HepG2 (cell line): ENCODE measurements at regions not wholly inside any gene's neighbourhood (a gene's known extent, or its start where the extent isn't known, plus 50 kb on each side); places are given as distances from the start of the nearest gene placed in this dataset.

Experiments
- ATAC-seq: fragments of 200-7000 bp; cut with Tn5 transposase; 3 replicates; pipeline ENCODE4 v1.9.1; 2020; ENCODE audit warnings: mild to moderate bottlenecking, moderate library complexity
- BruUV-seq: library from RNA; stranded (reverse); fragments of 400-500 nt; replicated peaks from 2 replicates; lab custom pipeline; 2021; lab: Mats Ljungman, UMichigan
- CTCF ChIA-PET: fragments of 300-600 bp; formaldehyde crosslinking; extraction: SDS; loops from one replicate; lab custom pipeline; 2021; ENCODE audit warnings: low total read pairs, inconsistent platforms, low intra/inter-chr PET ratio; lab: Yijun Ruan, JAX
- POLR2A ChIA-PET: fragments of 350-600 bp; sonication (Branson Sonifier 250); formaldehyde crosslinking; loops from one replicate; lab custom pipeline; 2020; ENCODE audit warnings: antibody characterized with exemption, inconsistent platforms; lab: Yijun Ruan, JAX
- DNase-seq: peaks from one replicate; pipeline ENCODE4 v3.0.0-alpha.2; 2015; ENCODE audit warnings: low spot score
- FAIRE-seq: peaks from 3 replicates; lab custom pipeline; 2011; peaks lifted over from hg19 to GRCh38; lab: Jason Lieb, UNC
- H2AFZ ChIP-seq: one replicate; pipeline ENCODE4 v1.6.1; 2011; ENCODE audit warnings: low read length, inconsistent platforms
- H3K27ac ChIP-seq: fragments of 300-600 bp; 3 replicates; pipeline ENCODE4 v1.8.0; 2011; ENCODE audit warnings: mixed run types, mild to moderate bottlenecking, mixed read lengths, low read length, inconsistent platforms; ENCODE audit not compliant: insufficient read depth; ENCODE audit errors: extremely low read length
- H3K27me3 ChIP-seq, 2 experiments: fragments of 200-600 bp in 1 of 2; 2 replicates in 1 of 2; 3 replicates in 1 of 2; pipeline versions ENCODE4 v1.6.0 to v1.8.0; 2011; ENCODE audit warnings: low read length in 2 of 2, mild to moderate bottlenecking in 2 of 2, moderate library complexity in 2 of 2, inconsistent platforms in 1 of 2; ENCODE audit not compliant: insufficient read depth in 2 of 2, control insufficient read depth in 1 of 2
- H3K36me3 ChIP-seq, 2 experiments: fragments of 200-600 bp in 1 of 2; replicated peaks in 1 of 2; 2 replicates in 1 of 2; 3 replicates in 1 of 2; pipeline versions ENCODE4 v1.5.1 to v1.8.0; 2011; ENCODE audit warnings: low read length in 2 of 2, inconsistent platforms in 1 of 2; ENCODE audit not compliant: insufficient read depth in 2 of 2, control insufficient read depth in 1 of 2
- H3K4me1 ChIP-seq: 2 replicates; pipeline ENCODE4 v1.5.1; 2012; ENCODE audit warnings: low read length, inconsistent platforms; ENCODE audit not compliant: insufficient read depth
- H3K4me2 ChIP-seq: 2 replicates; pipeline ENCODE4 v1.6.0; 2011; ENCODE audit warnings: low read depth, low read length, inconsistent platforms
- H3K4me3 ChIP-seq, 3 experiments: fragments of 200-600 bp in 1 of 3; sonication (generic), shearing (Covaris generic) in 1 of 3; replicated peaks in 1 of 3; 2 replicates each; pipeline ENCODE4 v1.5.1; 2011 to 2016; ENCODE audit warnings: low read length in 3 of 3, inconsistent platforms in 2 of 3, low read depth in 2 of 3, mild to moderate bottlenecking in 2 of 3, control low read depth in 1 of 3, mixed read lengths in 1 of 3; ENCODE audit not compliant: insufficient read depth in 1 of 3
- H3K79me2 ChIP-seq: one replicate; pipeline ENCODE4 v1.6.1; 2011; ENCODE audit warnings: low read length, inconsistent platforms; ENCODE audit not compliant: insufficient read depth
- H3K9ac ChIP-seq: 2 replicates; pipeline ENCODE4 v1.6.0; 2011; ENCODE audit warnings: mild to moderate bottlenecking, low read depth, low read length, inconsistent platforms; ENCODE audit not compliant: insufficient read depth
- H3K9me3 ChIP-seq: 2 replicates; pipeline ENCODE4 v1.5.1; 2012; ENCODE audit warnings: mild to moderate bottlenecking, low read length
- H4K20me1 ChIP-seq: 2 replicates; pipeline ENCODE4 v1.6.0; 2011; ENCODE audit warnings: inconsistent platforms, mild to moderate bottlenecking, low read length, moderate library complexity; ENCODE audit not compliant: insufficient read depth
- ATF3 ChIP-seq: sonication (generic); formaldehyde crosslinking; IDR thresholded peaks from 2 replicates; pipeline ENCODE4 v1.4.0; 2020; ENCODE audit warnings: missing genetic modification reagents
- FIP1L1 ChIP-seq: fragments of 200-400 bp; formaldehyde crosslinking; IDR thresholded peaks from 2 replicates; pipeline ENCODE4 v1.6.1; 2018; ENCODE audit warnings: low read depth, mild to moderate bottlenecking, low read length, moderate library complexity, borderline replicate concordance; ENCODE audit not compliant: insufficient read depth
- KIAA2018 ChIP-seq: sonication (generic); formaldehyde crosslinking; IDR thresholded peaks from 2 replicates; pipeline ENCODE4 v1.5.0; 2020; ENCODE audit warnings: mild to moderate bottlenecking, missing genetic modification reagents, borderline replicate concordance
- NFE2L2 ChIP-seq: fragments of 150-350 bp; IDR thresholded peaks from 2 replicates; pipeline ENCODE4 v1.6.1; 2014; ENCODE audit warnings: low read length
- ZKSCAN1 ChIP-seq: fragments of 150-350 bp; IDR thresholded peaks from 2 replicates; pipeline ENCODE4 v1.6.1; 2014; ENCODE audit warnings: low read length
- ZNF232 ChIP-seq: sonication (generic); formaldehyde crosslinking; IDR thresholded peaks from 2 replicates; pipeline ENCODE4 v1.4.0; 2020; ENCODE audit warnings: missing genetic modification reagents, borderline replicate concordance
- ZNF34 ChIP-seq: sonication (generic); formaldehyde crosslinking; IDR thresholded peaks from 2 replicates; pipeline ENCODE4 v1.4.0; 2020; ENCODE audit warnings: mild to moderate bottlenecking, missing genetic modification reagents, borderline replicate concordance
- ZNF510 ChIP-seq: sonication (generic); formaldehyde crosslinking; IDR thresholded peaks from 2 replicates; pipeline ENCODE4 v1.4.0; 2020; ENCODE audit warnings: low read depth, mild to moderate bottlenecking, missing genetic modification reagents
- whole genome bisulfite sequencing: methylation state at CpG from one replicate; pipeline ENCODE4 v1.1.6; 2017; ENCODE audit warnings: low lambda C conversion rate; 5-methylcytosine and 5-hydroxymethylcytosine counted together
- in situ Hi-C: cut with HindIII; loops from 2 replicates; pipeline ENCODE4 v1.10.0; 2017; ENCODE audit warnings: low pct_unique_long_range_greater_than_20kb; ENCODE audit not compliant: extremely low pct_ligation_motif_present
- intact Hi-C: fragments of 100-400 bp; cut with micrococcal nuclease; formaldehyde crosslinking; loops from one replicate; pipeline ENCODE4 v1.10.0; 2022; ENCODE audit not compliant: unreplicated experiment

GRCh38 chr3:72116226-72116625 is 331.3 kb upstream of the PROK2 start:
- ChIA-PET CTCF (no interaction called here), POLR2A (no interaction called here)
- H2AFZ ChIP-seq, result no peak overlapping the region
- DNase-seq, result no peak
- H3K79me2 ChIP-seq, result no peaks in the 10 kb centered on the region
- intact Hi-C loops, result no loop called here
- H3K4me1 ChIP-seq, result peaks cover 21% of the 10 kb centered on the region
- no peaks in the 10 kb centered on the region for H3K27me3 ChIP-seq
- H4K20me1 ChIP-seq, result no peaks in the 10 kb centered on the region
- no peak for FAIRE-seq
- TF ChIP-seq FIP1L1 (no peak), NFE2L2 (no peak), ZKSCAN1 (no peak), ZNF510 (CRISPR knock-in tag) (no peak), ATF3 (CRISPR knock-in tag) (no peak), ZNF232 (CRISPR knock-in tag) (no peak), KIAA2018 (CRISPR knock-in tag) (no peak), ZNF34 (CRISPR knock-in tag) (no peak)
- in situ Hi-C loops, result no loop called here
- H3K9ac ChIP-seq, result no peak overlapping the region
- ATAC-seq, result no peak
- H3K9me3 ChIP-seq, result no peaks in the 10 kb centered on the region
- H3K4me2 ChIP-seq, result no peak overlapping the region
- H3K4me3 ChIP-seq, result no peak overlapping the region
- H3K36me3 ChIP-seq, result no peaks in the 10 kb centered on the region
- no TSS peak for BruUV-seq
- 29% methylated on average over 7 of the region's 7 CpGs for WGBS
- no peak overlapping the region for H3K27ac ChIP-seq
